Heart left ventricle (tissue), 13 donors: ENCODE measurements at regions not wholly inside any gene's neighbourhood (a gene's known extent, or its start where the extent isn't known, plus 50 kb on each side); places are given as distances from the start of the nearest gene placed in this dataset.

Experiments used
- POLR2A ChIP-seq, 2 donors: fragments of 450-650 bp; IDR thresholded peaks; one replicate each; pipeline ENCODE4 v1.6.1; 2017; ENCODE audit warnings: antibody characterized with exemption in 2 of 2, mild to moderate bottlenecking in 2 of 2, moderate library complexity in 2 of 2
- TF ChIP-seq, protein P1 (sequence below), 12 donors: fragments of 200-600 bp; sonication (generic) in 4 of 12; IDR thresholded peaks; one replicate each; pipeline versions ENCODE4 v1.5.0 to v1.8.0; 2018 to 2022; ENCODE audit warnings: antibody characterized with exemption in 12 of 12, mild to moderate bottlenecking in 5 of 12
- donor health status: ischemic (EF 13 %, LVEDD 7.1; RV severe dilation, severe dysfunction).
- donor health status: DM: no; HTN: yes; CAD: no.
- donor health status: DM: no; HTN: no; CAD: no.
- donor health status: ischemic (EF 25% LVEDD 6.9; RV normal size, moderate dysfunction).
- donor health status: ischemic (EF 25% LVEDD 5.7; RV mildly dilated, moderate dysfunction).
- donor health status: ischemic (EF 35%, LVEDD 5.7; RV mildly dilated, moderate dysfunction).
- donor health status: nonischemic (EF 11% LVEDD 7.7; RV severe dilation, severe dysfunction).
- donor health status: DM: yes; HTN: yes; CAD: no.
- donor health status: PGD.
- donor health status: ischemic (EF 29% LVEDD 5.4; RV normal size, mild dysfunction).
- donor health status: nonischemic (EF 23%, LVEDD 6.1; RV moderate dilation, normal function).

DNA sequence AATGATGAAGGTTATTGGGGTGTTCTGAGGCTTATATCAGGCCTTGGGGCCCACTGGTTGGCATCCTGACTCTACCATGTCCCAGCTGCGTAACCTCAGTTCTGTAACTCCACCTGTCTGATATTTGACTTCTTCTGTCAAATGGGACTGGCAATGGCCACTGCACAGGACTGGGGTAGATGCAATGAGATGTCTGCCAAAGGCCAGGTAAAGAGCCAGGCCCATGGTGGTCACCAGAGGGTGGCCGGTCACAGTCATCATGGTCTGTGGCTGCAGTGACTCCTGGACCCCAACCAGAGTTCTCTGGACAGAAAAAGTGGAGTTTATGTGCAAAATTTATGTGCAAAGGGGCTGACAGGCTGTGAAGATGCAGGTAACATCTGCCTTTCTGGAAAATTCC, 173.3 kb downstream of the PTPRU start:
- TF ChIP-seq, protein P1, sequence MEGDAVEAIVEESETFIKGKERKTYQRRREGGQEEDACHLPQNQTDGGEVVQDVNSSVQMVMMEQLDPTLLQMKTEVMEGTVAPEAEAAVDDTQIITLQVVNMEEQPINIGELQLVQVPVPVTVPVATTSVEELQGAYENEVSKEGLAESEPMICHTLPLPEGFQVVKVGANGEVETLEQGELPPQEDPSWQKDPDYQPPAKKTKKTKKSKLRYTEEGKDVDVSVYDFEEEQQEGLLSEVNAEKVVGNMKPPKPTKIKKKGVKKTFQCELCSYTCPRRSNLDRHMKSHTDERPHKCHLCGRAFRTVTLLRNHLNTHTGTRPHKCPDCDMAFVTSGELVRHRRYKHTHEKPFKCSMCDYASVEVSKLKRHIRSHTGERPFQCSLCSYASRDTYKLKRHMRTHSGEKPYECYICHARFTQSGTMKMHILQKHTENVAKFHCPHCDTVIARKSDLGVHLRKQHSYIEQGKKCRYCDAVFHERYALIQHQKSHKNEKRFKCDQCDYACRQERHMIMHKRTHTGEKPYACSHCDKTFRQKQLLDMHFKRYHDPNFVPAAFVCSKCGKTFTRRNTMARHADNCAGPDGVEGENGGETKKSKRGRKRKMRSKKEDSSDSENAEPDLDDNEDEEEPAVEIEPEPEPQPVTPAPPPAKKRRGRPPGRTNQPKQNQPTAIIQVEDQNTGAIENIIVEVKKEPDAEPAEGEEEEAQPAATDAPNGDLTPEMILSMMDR (IDR thresholded peaks at IDR 0.05), result no peak
- no peak for TF ChIP-seq POLR2A (IDR thresholded peaks at IDR 0.05)
